ENCODE measurements at regions not wholly inside any gene's neighbourhood (a gene's known extent, or its start where the extent isn't known, plus 50 kb on each side); places are given as distances from the start of the nearest gene placed in this dataset.

- TF ChIP-seq CTCF (IDR thresholded peaks at IDR 0.05), result no peak
- no peak for TF ChIP-seq POLR2A (IDR thresholded peaks at IDR 0.05)
- no peak for TF ChIP-seq EP300 (IDR thresholded peaks at IDR 0.05)
- TF ChIP-seq POLR2AphosphoS5 (IDR thresholded peaks at IDR 0.05), result no peak
These were observed 174.5 kb upstream of the SMIM31 start for GRCh38 chr4:164579270-164579942.

All from stomach (tissue), 4 donors.